ENCODE measurements at regions not wholly inside any gene's neighbourhood (a gene's known extent, or its start where the extent isn't known, plus 50 kb on each side); places are given as distances from the start of the nearest gene placed in this dataset.

DNA sequence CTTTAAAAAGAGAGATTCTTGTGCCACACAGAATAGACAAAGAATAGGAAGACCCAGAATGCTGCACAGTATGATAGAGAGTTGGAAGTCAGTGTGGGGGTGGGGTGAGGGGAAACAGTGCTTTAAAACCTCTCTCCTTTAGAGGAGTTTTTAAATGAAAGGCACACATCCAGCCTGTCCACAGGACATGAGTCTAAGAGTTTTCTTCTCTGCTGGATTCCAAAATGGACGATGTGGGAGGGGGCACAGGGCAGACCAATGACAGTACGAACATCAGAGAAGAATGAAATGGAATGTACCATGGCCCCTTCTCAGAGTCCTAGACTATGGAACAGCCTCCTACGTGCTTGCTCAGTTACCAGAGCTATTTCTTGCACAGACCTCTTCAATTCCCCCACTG lies 458.2 kb upstream of the DAB1 start:
- TF ChIP-seq CTCF (IDR thresholded peaks at IDR 0.05), result no peak
- no peak for TF ChIP-seq POLR2A (IDR thresholded peaks at IDR 0.05)

Measured in Peyer's patch (tissue), 4 donors.